ENCODE measurements at regions not wholly inside any gene's neighbourhood (a gene's known extent, or its start where the extent isn't known, plus 50 kb on each side); places are given as distances from the start of the nearest gene placed in this dataset.

DNA sequence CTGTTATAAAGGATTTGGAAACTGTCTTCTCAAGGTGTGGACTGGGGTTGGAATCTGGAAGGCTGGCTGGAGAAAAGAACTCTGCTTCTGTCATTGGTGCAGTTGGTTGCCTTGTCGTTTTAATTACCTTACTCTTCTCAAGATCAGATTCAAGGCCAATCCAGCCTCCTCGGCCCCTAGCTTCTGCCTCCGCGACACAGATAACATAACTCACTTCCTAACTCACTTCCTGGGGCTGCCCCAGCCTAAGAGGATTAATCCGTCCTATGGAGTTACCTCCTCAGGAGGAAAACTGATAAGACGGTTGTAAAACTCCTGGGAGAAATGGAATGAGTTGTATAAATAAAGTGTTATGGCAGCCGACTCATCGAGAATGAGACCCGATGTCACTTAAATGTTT lies 389.1 kb upstream of the WWC1 start:
- no peaks in the 10 kb centered on the region for H3K4me1 ChIP-seq (ENCODE audit: control insufficient read depth in 2 of 2, insufficient read depth in 2 of 2, low read length in 2 of 2)
- no peaks in the 10 kb centered on the region for H3K9me3 ChIP-seq (ENCODE audit: control insufficient read depth in 2 of 2, low read length in 2 of 2)
- no peaks in the 10 kb centered on the region for H3K36me3 ChIP-seq (ENCODE audit: control insufficient read depth in 2 of 2, insufficient read depth in 2 of 2, low read length in 2 of 2)
- no peak overlapping the region for H3K9ac ChIP-seq (ENCODE audit: low read depth in 1 of 2, low read length in 2 of 2)
- no peaks in the 10 kb centered on the region for H3K27me3 ChIP-seq (ENCODE audit: control insufficient read depth in 2 of 2, insufficient read depth in 2 of 2, low read length in 2 of 2)
- H3K4me3 ChIP-seq (ENCODE audit: low read length in 2 of 2): no peak overlapping the region
- no peak overlapping the region for H3K27ac ChIP-seq (ENCODE audit: low read depth in 2 of 2, low read length in 2 of 2)

DNA sequence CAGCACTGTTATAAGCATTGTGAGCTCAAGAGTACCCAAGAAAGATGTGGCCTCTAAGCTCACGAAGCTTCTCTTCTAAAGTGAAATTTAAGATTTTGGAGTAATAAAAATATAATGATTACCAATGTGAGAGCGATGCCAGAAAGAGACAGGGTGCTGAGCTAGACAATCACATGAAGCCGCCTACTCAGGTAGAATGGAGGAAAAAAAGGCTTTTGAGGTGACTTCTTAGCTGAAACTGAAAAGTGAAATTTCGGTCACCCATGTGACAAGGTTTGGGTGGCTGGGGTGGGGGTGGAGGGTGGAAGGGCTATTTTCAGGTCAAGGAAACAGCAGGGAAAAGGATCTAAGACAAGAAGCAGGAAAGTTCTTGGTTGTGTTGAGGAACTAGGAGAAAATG lies 388.2 kb upstream of the WWC1 start:
- Histone ChIP-seq H3K36me3 (ENCODE audit: control insufficient read depth in 2 of 2, insufficient read depth in 2 of 2, low read length in 2 of 2) (no peaks in the 10 kb centered on the region), H3K4me1 (ENCODE audit: control insufficient read depth in 2 of 2, insufficient read depth in 2 of 2, low read length in 2 of 2) (no peaks in the 10 kb centered on the region), H3K27ac (ENCODE audit: low read depth in 2 of 2, low read length in 2 of 2) (no peak overlapping the region), H3K9me3 (ENCODE audit: control insufficient read depth in 2 of 2, low read length in 2 of 2) (no peaks in the 10 kb centered on the region), H3K4me3 (ENCODE audit: low read length in 2 of 2) (no peak overlapping the region), H3K9ac (ENCODE audit: low read depth in 1 of 2, low read length in 2 of 2) (no peak overlapping the region), H3K27me3 (ENCODE audit: control insufficient read depth in 2 of 2, insufficient read depth in 2 of 2, low read length in 2 of 2) (no peaks in the 10 kb centered on the region)

DNA sequence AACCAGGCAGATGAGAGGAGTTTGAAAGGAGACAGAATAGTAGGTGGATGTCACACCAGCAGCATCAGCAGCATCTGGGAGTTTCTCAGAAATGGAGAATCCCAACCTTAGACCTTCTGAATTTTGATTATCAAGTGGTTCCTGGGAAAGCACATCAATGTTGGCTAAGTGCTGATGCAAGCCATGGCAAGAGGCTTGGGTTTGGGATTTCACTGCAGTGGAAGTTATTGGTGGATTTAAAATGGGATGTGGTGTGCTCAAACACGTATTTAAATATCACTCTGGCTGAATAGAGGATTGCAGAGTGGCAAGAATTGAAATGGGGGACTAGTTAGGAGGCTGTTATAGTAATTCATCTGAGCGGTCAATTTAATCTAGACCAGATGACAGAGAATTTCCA lies 387.8 kb upstream of the WWC1 start:
- H3K4me1 ChIP-seq (ENCODE audit: control insufficient read depth in 2 of 2, insufficient read depth in 2 of 2, low read length in 2 of 2): no peaks in the 10 kb centered on the region
- H3K36me3 ChIP-seq (ENCODE audit: control insufficient read depth in 2 of 2, insufficient read depth in 2 of 2, low read length in 2 of 2): no peaks in the 10 kb centered on the region
- H3K9me3 ChIP-seq (ENCODE audit: control insufficient read depth in 2 of 2, low read length in 2 of 2): no peaks in the 10 kb centered on the region
- H3K9ac ChIP-seq (ENCODE audit: low read depth in 1 of 2, low read length in 2 of 2): no peak overlapping the region
- no peak overlapping the region for H3K27ac ChIP-seq (ENCODE audit: low read depth in 2 of 2, low read length in 2 of 2)
- no peaks in the 10 kb centered on the region for H3K27me3 ChIP-seq (ENCODE audit: control insufficient read depth in 2 of 2, insufficient read depth in 2 of 2, low read length in 2 of 2)
- no peak overlapping the region for H3K4me3 ChIP-seq (ENCODE audit: low read length in 2 of 2)

DNA sequence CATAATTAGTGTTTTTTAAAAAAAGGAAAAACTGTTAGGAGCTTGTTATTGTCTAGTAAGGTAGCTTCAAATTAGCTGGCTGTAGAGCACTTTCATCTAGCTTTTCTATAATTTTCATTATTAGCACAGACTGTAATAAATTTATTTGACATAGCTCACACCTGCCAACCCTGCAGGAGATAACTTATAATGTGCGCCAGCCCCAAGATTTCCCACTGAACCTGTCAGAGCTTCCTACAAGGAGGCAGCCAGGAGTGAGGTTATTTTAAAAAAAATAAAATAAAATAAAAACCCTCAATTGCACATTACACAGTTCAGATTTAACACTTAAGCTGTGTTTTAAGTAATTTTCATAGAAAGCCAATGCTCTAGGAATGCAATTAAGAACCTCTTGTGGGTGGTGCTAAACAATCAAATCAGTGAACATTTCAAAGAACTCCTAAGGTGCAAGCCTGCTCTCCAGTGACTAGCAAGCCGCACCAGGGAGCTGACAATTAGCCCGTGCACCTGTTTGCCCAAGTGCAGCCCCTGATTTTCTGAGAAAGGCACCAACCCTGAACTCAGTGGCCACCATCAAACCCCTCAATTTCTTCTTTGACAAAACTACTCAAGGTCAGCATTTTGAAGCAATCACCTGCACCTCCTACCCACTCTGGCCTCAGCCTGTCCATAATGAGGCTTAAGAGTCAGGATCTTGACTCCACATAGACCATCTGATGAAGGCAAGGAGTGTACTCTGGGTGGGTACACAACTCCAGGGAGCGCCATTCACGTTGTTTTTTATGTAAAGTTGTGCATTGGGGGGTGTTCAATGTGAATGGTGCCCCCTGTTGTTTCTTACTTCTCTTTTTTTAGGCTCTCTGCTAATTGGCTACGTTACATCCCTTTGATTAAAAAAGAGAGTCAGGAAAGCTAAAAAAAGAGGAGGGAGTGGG lies 385.3 kb upstream of the WWC1 start:
- no peaks in the 10 kb centered on the region for H3K27me3 ChIP-seq (ENCODE audit: control insufficient read depth in 2 of 2, insufficient read depth in 2 of 2, low read length in 2 of 2)
- H3K27ac ChIP-seq (ENCODE audit: low read depth in 2 of 2, low read length in 2 of 2): no peak overlapping the region
- no peak overlapping the region for H3K9ac ChIP-seq (ENCODE audit: low read depth in 1 of 2, low read length in 2 of 2)
- no peaks in the 10 kb centered on the region for H3K36me3 ChIP-seq (ENCODE audit: control insufficient read depth in 2 of 2, insufficient read depth in 2 of 2, low read length in 2 of 2)
- H3K9me3 ChIP-seq (ENCODE audit: control insufficient read depth in 2 of 2, low read length in 2 of 2): no peaks in the 10 kb centered on the region
- H3K4me3 ChIP-seq (ENCODE audit: low read length in 2 of 2): no peak overlapping the region
- no peaks in the 10 kb centered on the region for H3K4me1 ChIP-seq (ENCODE audit: control insufficient read depth in 2 of 2, insufficient read depth in 2 of 2, low read length in 2 of 2)

DNA sequence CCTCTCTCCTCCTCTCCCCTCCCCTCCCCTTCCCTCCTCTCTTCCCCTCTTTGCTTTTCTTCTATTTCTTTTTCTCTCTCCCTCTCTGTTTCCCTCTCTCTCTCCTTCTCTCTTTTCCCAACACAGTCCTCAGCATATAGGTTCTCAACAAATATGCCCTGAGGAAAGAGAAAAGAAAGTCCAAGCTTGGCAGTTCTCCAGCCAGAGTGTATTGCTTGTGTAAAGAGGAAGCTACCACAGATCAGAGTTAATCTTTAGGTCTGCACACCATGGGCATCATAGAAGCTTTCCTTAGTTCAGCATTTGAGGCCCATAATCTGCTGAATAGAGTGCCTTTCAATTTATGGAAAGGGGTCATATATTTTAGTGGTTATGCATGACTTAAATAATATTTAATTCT lies 382.8 kb upstream of the WWC1 start:
- no peaks in the 10 kb centered on the region for H3K9me3 ChIP-seq (ENCODE audit: control insufficient read depth in 2 of 2, low read length in 2 of 2)

DNA sequence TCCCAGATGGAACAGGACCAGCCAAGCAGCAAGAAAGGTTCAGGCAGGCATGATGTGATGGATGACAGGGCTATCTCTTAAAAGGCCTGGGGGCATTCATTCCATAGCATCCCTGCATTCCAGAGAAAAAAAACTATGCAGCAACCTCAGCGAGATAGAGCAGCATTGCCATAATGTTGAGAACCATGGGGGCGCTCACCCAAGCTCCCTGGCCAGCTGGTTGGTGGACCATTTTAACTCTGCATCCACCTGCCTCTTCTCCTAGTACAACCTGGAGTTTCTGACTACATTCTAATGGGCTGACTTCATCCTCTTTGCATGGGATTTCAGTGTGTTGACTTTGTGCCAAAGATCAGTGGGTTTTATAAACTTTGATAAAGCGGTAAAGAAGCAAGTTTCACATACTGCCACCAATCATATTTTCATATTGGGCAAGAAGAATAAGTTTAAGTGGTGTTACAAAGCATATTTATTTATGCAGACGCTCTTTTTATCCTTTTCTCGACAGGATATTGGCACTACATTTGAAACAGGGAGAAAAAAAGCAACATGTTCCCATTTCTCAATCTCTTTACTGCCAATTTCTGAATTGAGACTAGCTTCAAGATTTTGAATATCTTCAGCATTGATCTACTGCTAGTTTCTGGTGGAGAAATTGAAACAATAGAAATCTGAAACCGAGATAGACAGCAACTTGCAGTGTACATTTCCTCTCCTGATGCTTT lies 378.3 kb upstream of the WWC1 start:
- H3K27me3 ChIP-seq (ENCODE audit: control insufficient read depth in 2 of 2, insufficient read depth in 2 of 2, low read length in 2 of 2): no peaks in the 10 kb centered on the region
- no peaks in the 10 kb centered on the region for H3K4me1 ChIP-seq (ENCODE audit: control insufficient read depth in 2 of 2, insufficient read depth in 2 of 2, low read length in 2 of 2)

More for the DNA sequence above, 382.8 kb upstream of the WWC1 start:
- Histone ChIP-seq H3K27ac (ENCODE audit: low read depth in 2 of 2, low read length in 2 of 2) (no peak overlapping the region), H3K4me3 (ENCODE audit: low read length in 2 of 2) (no peak overlapping the region), H3K9ac (ENCODE audit: low read depth in 1 of 2, low read length in 2 of 2) (no peak overlapping the region), H3K36me3 (ENCODE audit: control insufficient read depth in 2 of 2, insufficient read depth in 2 of 2, low read length in 2 of 2) (no peaks in the 10 kb centered on the region), H3K4me1 (ENCODE audit: control insufficient read depth in 2 of 2, insufficient read depth in 2 of 2, low read length in 2 of 2) (no peaks in the 10 kb centered on the region), H3K27me3 (ENCODE audit: control insufficient read depth in 2 of 2, insufficient read depth in 2 of 2, low read length in 2 of 2) (no peaks in the 10 kb centered on the region)

DNA sequence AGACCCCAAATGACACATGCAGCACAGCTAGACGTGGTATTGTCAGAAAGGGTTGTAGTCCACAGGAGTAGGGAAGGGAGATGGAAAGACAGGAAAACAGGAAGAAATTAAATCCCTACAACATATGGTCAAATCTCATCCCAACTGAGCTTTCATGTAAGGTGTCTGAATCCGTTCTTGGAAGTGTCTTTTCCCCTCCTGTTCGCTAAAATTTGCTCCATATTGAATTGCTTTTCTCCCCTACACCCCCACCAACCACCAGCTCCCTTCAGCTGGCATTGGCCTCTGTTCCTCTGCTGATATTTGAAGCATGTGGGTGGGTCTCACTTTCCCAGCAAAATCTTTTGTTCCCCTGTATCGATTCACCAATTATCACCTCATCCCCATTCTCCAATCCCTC lies 376.2 kb upstream of the WWC1 start:
- no peak overlapping the region for H3K27ac ChIP-seq (ENCODE audit: low read depth in 2 of 2, low read length in 2 of 2)
- no peak overlapping the region for H3K4me3 ChIP-seq (ENCODE audit: low read length in 2 of 2)
- no peaks in the 10 kb centered on the region for H3K36me3 ChIP-seq (ENCODE audit: control insufficient read depth in 2 of 2, insufficient read depth in 2 of 2, low read length in 2 of 2)
- no peaks in the 10 kb centered on the region for H3K4me1 ChIP-seq (ENCODE audit: control insufficient read depth in 2 of 2, insufficient read depth in 2 of 2, low read length in 2 of 2)
- no peak overlapping the region for H3K9ac ChIP-seq (ENCODE audit: low read depth in 1 of 2, low read length in 2 of 2)
- H3K9me3 ChIP-seq (ENCODE audit: control insufficient read depth in 2 of 2, low read length in 2 of 2): no peaks in the 10 kb centered on the region
- H3K27me3 ChIP-seq (ENCODE audit: control insufficient read depth in 2 of 2, insufficient read depth in 2 of 2, low read length in 2 of 2): no peaks in the 10 kb centered on the region

More for the DNA sequence above, 378.3 kb upstream of the WWC1 start:
- Histone ChIP-seq H3K9ac (ENCODE audit: low read depth in 1 of 2, low read length in 2 of 2) (no peak overlapping the region), H3K4me3 (ENCODE audit: low read length in 2 of 2) (no peak overlapping the region), H3K9me3 (ENCODE audit: control insufficient read depth in 2 of 2, low read length in 2 of 2) (no peaks in the 10 kb centered on the region), H3K36me3 (ENCODE audit: control insufficient read depth in 2 of 2, insufficient read depth in 2 of 2, low read length in 2 of 2) (no peaks in the 10 kb centered on the region), H3K27ac (ENCODE audit: low read depth in 2 of 2, low read length in 2 of 2) (no peak overlapping the region)

DNA sequence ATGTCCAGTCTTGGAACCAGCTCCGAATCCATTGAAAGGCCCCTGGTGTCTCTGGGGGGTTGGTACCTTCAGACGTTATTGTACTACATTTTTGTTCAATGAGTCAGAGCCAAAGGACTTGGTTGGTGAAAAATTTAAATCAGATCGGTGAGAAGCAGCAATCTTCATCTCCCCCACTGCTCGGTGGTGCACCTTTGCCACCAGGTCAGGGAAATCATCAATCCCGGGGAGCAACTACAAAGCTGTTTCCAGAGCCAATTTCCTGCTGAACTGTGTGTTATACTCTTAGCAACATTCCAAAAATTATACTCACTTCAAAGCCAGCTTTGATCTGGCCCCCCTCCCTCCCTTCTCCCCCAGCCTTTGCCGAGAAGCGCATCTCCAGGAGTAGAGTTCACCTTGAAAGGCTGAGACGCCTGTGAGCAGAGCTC lies 375.2 kb upstream of the WWC1 start:
- H3K9ac ChIP-seq (ENCODE audit: low read depth in 1 of 2, low read length in 2 of 2): no peak overlapping the region
- H3K27me3 ChIP-seq (ENCODE audit: control insufficient read depth in 2 of 2, insufficient read depth in 2 of 2, low read length in 2 of 2): no peaks in the 10 kb centered on the region
- no peaks in the 10 kb centered on the region for H3K9me3 ChIP-seq (ENCODE audit: control insufficient read depth in 2 of 2, low read length in 2 of 2)
- H3K36me3 ChIP-seq (ENCODE audit: control insufficient read depth in 2 of 2, insufficient read depth in 2 of 2, low read length in 2 of 2): no peaks in the 10 kb centered on the region
- H3K4me3 ChIP-seq (ENCODE audit: low read length in 2 of 2): no peak overlapping the region
- H3K4me1 ChIP-seq (ENCODE audit: control insufficient read depth in 2 of 2, insufficient read depth in 2 of 2, low read length in 2 of 2): no peaks in the 10 kb centered on the region
- no peak overlapping the region for H3K27ac ChIP-seq (ENCODE audit: low read depth in 2 of 2, low read length in 2 of 2)

DNA sequence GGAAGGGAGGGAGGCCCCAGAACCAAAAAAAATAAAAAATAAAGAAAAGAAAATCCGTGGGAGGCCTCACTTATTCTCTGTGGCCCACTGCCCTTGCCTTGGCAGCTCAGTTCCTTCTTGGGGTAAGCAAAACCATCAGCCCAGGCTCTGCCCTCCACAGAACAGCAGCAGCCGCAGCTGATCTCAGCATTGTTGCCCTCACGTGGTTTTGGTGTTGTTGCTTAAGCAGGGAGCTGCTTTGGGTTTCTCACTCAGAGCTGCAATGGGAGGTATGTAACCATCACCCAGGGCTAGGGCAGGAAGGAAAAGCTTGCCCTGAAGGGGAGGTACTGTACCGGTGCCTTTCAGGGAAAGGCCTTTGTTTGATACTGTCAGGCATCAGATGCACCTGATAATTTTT lies 374.7 kb upstream of the WWC1 start:
- no peak overlapping the region for H3K9ac ChIP-seq (ENCODE audit: low read depth in 1 of 2, low read length in 2 of 2)
- H3K4me3 ChIP-seq (ENCODE audit: low read length in 2 of 2): no peak overlapping the region
- no peaks in the 10 kb centered on the region for H3K9me3 ChIP-seq (ENCODE audit: control insufficient read depth in 2 of 2, low read length in 2 of 2)
- H3K36me3 ChIP-seq (ENCODE audit: control insufficient read depth in 2 of 2, insufficient read depth in 2 of 2, low read length in 2 of 2): no peaks in the 10 kb centered on the region
- H3K4me1 ChIP-seq (ENCODE audit: control insufficient read depth in 2 of 2, insufficient read depth in 2 of 2, low read length in 2 of 2): no peaks in the 10 kb centered on the region
- no peaks in the 10 kb centered on the region for H3K27me3 ChIP-seq (ENCODE audit: control insufficient read depth in 2 of 2, insufficient read depth in 2 of 2, low read length in 2 of 2)
- H3K27ac ChIP-seq (ENCODE audit: low read depth in 2 of 2, low read length in 2 of 2): no peak overlapping the region

DNA sequence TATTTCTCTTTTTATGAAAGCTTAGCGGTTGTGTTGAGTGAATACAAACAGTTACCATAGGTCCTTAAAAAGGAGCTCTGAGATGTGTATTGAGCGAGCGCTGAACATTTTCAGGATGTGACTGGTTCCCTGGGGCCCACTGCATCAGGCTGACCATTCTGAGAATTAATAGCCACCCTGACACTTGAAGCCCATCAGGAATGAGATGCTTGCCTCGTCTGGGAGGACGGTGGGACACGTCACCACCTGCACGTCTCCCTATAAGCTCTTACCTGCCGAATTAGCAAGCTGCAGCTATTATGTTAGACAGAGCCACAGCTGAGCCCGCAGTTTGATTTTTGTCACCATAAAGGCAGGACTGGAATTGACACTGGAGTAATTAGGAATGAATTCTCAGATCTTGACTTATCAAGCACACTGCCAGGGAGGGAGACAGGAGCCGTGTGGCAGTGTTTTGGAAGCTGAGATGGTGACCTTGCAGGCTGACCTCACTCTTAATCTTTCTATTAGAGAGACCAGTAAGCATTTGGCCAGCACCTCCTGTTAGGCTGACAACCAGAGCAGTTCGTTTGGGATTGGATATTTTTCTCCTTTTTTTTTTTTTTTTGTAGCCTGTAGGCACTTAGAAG lies 373.1 kb upstream of the WWC1 start:
- Histone ChIP-seq H3K36me3 (ENCODE audit: control insufficient read depth in 2 of 2, insufficient read depth in 2 of 2, low read length in 2 of 2) (no peaks in the 10 kb centered on the region), H3K27ac (ENCODE audit: low read depth in 2 of 2, low read length in 2 of 2) (no peak overlapping the region), H3K27me3 (ENCODE audit: control insufficient read depth in 2 of 2, insufficient read depth in 2 of 2, low read length in 2 of 2) (no peaks in the 10 kb centered on the region), H3K4me3 (ENCODE audit: low read length in 2 of 2) (no peak overlapping the region), H3K9me3 (ENCODE audit: control insufficient read depth in 2 of 2, low read length in 2 of 2) (no peaks in the 10 kb centered on the region), H3K4me1 (ENCODE audit: control insufficient read depth in 2 of 2, insufficient read depth in 2 of 2, low read length in 2 of 2) (no peaks in the 10 kb centered on the region), H3K9ac (ENCODE audit: low read depth in 1 of 2, low read length in 2 of 2) (no peak overlapping the region)

Data from mucosa of rectum (tissue), 2 donors.